Panc1 (cell line): ENCODE measurements at regions not wholly inside any gene's neighbourhood (a gene's known extent, or its start where the extent isn't known, plus 50 kb on each side); places are given as distances from the start of the nearest gene placed in this dataset.

Source experiments
- POLR2AphosphoS5 ChIP-seq: IDR thresholded peaks from 2 replicates; pipeline ENCODE4 v1.6.1; 2012; ENCODE audit warnings: mild to moderate bottlenecking, low read depth, low read length, moderate library complexity
- TF ChIP-seq, protein P1 (sequence below): fragments of 450-650 bp; IDR thresholded peaks from 2 replicates; pipeline ENCODE4 v1.5.1; 2017; ENCODE audit warnings: mild to moderate bottlenecking
- TF ChIP-seq, protein P2 (sequence below), 2 experiments: IDR thresholded peaks; 2 replicates each; pipeline ENCODE4 v1.6.1; 2011 to 2012; ENCODE audit warnings: low read depth in 2 of 2, control low read depth in 1 of 2, low read length in 1 of 2, mild to moderate bottlenecking in 1 of 2, moderate library complexity in 1 of 2; ENCODE audit not compliant: insufficient read depth in 1 of 2

GRCh38 chr4:155526452-155527169 is 140.0 kb upstream of the GUCY1A1 start:
- TF ChIP-seq, protein P1, sequence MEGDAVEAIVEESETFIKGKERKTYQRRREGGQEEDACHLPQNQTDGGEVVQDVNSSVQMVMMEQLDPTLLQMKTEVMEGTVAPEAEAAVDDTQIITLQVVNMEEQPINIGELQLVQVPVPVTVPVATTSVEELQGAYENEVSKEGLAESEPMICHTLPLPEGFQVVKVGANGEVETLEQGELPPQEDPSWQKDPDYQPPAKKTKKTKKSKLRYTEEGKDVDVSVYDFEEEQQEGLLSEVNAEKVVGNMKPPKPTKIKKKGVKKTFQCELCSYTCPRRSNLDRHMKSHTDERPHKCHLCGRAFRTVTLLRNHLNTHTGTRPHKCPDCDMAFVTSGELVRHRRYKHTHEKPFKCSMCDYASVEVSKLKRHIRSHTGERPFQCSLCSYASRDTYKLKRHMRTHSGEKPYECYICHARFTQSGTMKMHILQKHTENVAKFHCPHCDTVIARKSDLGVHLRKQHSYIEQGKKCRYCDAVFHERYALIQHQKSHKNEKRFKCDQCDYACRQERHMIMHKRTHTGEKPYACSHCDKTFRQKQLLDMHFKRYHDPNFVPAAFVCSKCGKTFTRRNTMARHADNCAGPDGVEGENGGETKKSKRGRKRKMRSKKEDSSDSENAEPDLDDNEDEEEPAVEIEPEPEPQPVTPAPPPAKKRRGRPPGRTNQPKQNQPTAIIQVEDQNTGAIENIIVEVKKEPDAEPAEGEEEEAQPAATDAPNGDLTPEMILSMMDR: no peak
- TF ChIP-seq, protein P2, sequence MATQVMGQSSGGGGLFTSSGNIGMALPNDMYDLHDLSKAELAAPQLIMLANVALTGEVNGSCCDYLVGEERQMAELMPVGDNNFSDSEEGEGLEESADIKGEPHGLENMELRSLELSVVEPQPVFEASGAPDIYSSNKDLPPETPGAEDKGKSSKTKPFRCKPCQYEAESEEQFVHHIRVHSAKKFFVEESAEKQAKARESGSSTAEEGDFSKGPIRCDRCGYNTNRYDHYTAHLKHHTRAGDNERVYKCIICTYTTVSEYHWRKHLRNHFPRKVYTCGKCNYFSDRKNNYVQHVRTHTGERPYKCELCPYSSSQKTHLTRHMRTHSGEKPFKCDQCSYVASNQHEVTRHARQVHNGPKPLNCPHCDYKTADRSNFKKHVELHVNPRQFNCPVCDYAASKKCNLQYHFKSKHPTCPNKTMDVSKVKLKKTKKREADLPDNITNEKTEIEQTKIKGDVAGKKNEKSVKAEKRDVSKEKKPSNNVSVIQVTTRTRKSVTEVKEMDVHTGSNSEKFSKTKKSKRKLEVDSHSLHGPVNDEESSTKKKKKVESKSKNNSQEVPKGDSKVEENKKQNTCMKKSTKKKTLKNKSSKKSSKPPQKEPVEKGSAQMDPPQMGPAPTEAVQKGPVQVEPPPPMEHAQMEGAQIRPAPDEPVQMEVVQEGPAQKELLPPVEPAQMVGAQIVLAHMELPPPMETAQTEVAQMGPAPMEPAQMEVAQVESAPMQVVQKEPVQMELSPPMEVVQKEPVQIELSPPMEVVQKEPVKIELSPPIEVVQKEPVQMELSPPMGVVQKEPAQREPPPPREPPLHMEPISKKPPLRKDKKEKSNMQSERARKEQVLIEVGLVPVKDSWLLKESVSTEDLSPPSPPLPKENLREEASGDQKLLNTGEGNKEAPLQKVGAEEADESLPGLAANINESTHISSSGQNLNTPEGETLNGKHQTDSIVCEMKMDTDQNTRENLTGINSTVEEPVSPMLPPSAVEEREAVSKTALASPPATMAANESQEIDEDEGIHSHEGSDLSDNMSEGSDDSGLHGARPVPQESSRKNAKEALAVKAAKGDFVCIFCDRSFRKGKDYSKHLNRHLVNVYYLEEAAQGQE (IDR thresholded peaks at IDR 0.05; ENCODE audit: insufficient read depth in 1 of 2, low read depth in 2 of 2, low read length in 1 of 2): no peak
- TF ChIP-seq POLR2AphosphoS5: no peak
